Neuronal stem cell (in vitro differentiated cells): ENCODE measurements at regions not wholly inside any gene's neighbourhood (a gene's known extent, or its start where the extent isn't known, plus 50 kb on each side); places are given as distances from the start of the nearest gene placed in this dataset.
"Not testable (repeated sequence)": the region's sequence is repeated elsewhere in the genome, so short reads cannot be mapped to it uniquely, and the experiment has no call there.

Experiments
- DNase-seq: peaks from one replicate; pipeline ENCODE4 v3.0.0-alpha.2; 2013; ENCODE audit warnings: low spot score
- H2AFZ ChIP-seq: one replicate; pipeline ENCODE4 v1.6.1; 2013; ENCODE audit warnings: mild to moderate bottlenecking, low read length, inconsistent platforms
- H2AK5ac ChIP-seq: 2 replicates; pipeline ENCODE4 v1.6.1; 2013; ENCODE audit warnings: low read depth, mild to moderate bottlenecking, inconsistent platforms, low read length, moderate library complexity, mixed read lengths
- H2BK120ac ChIP-seq: 2 replicates; pipeline ENCODE4 v1.6.1; 2013; ENCODE audit warnings: low read depth, mild to moderate bottlenecking, inconsistent platforms, low read length, moderate library complexity, mixed read lengths
- H2BK12ac ChIP-seq: one replicate; pipeline ENCODE4 v1.6.1; 2013; ENCODE audit warnings: low read length, inconsistent platforms
- H2BK15ac ChIP-seq: 2 replicates; pipeline ENCODE4 v1.6.1; 2013; ENCODE audit warnings: mild to moderate bottlenecking, low read length, inconsistent platforms, mixed read lengths
- H2BK5ac ChIP-seq: one replicate; pipeline ENCODE4 v1.6.1; 2013; ENCODE audit warnings: inconsistent platforms, mild to moderate bottlenecking, low read length, moderate library complexity
- H3K14ac ChIP-seq: one replicate; pipeline ENCODE4 v1.6.1; 2013; ENCODE audit warnings: low read length, inconsistent platforms
- H3K18ac ChIP-seq: 2 replicates; pipeline ENCODE4 v1.6.1; 2013; ENCODE audit warnings: low read length, inconsistent platforms
- H3K23ac ChIP-seq: 2 replicates; pipeline ENCODE4 v1.6.1; 2013; ENCODE audit warnings: low read depth, mild to moderate bottlenecking, mixed read lengths, low read length, inconsistent platforms; ENCODE audit not compliant: poor library complexity
- H3K27ac ChIP-seq: replicated peaks from 3 replicates; pipeline ENCODE4 v1.5.1; 2013; ENCODE audit warnings: low read length, inconsistent platforms
- H3K27me3 ChIP-seq, 3 experiments: 2 replicates each; pipeline ENCODE4 v1.6.1; 2013; ENCODE audit warnings: low read length in 3 of 3, mild to moderate bottlenecking in 2 of 3, inconsistent platforms in 1 of 3, low read depth in 1 of 3, mixed read lengths in 1 of 3, moderate library complexity in 1 of 3; ENCODE audit not compliant: control insufficient read depth in 3 of 3, insufficient read depth in 3 of 3
- H3K36me3 ChIP-seq, 2 donors: replicated peaks in 1 of 2; 2 replicates each; pipeline ENCODE4 v1.6.1; 2013; ENCODE audit warnings: low read length in 2 of 2; ENCODE audit not compliant: control insufficient read depth in 2 of 2, insufficient read depth in 2 of 2
- H3K4ac ChIP-seq: 2 replicates; pipeline ENCODE4 v1.6.1; 2013; ENCODE audit warnings: inconsistent platforms, mild to moderate bottlenecking, low read length, moderate library complexity
- H3K4me1 ChIP-seq, 2 donors: 1 replicate in 1 of 2; 2 replicates in 1 of 2; pipeline ENCODE4 v1.6.1; 2013; ENCODE audit warnings: low read length in 2 of 2, low read depth in 1 of 2; ENCODE audit not compliant: control insufficient read depth in 2 of 2, insufficient read depth in 1 of 2
- H3K4me2 ChIP-seq: one replicate; pipeline ENCODE4 v1.6.1; 2013; ENCODE audit warnings: mild to moderate bottlenecking, low read length, inconsistent platforms; ENCODE audit not compliant: insufficient read depth, poor library complexity, severe bottlenecking
- H3K4me3 ChIP-seq, 2 donors: 2 replicates each; pipeline ENCODE4 v1.5.1; 2013; ENCODE audit warnings: low read length in 2 of 2, mild to moderate bottlenecking in 2 of 2, inconsistent platforms in 1 of 2, moderate library complexity in 1 of 2
- H3K79me1 ChIP-seq: one replicate; pipeline ENCODE4 v1.6.1; 2013; ENCODE audit warnings: low read depth, mild to moderate bottlenecking, inconsistent platforms, low read length, moderate library complexity
- H3K9ac ChIP-seq: one replicate; pipeline ENCODE4 v1.6.1; 2013; ENCODE audit warnings: mild to moderate bottlenecking, low read depth, low read length, inconsistent platforms; ENCODE audit not compliant: poor library complexity
- H3K9me3 ChIP-seq, 2 donors: replicated peaks in 1 of 2; 2 replicates each; pipeline versions ENCODE3 to v1.6.1; 2013; ENCODE audit warnings: low read length in 2 of 2, mild to moderate bottlenecking in 2 of 2, inconsistent platforms in 1 of 2, low read depth in 1 of 2, mixed read lengths in 1 of 2, moderate library complexity in 1 of 2; ENCODE audit not compliant: control insufficient read depth in 2 of 2, insufficient read depth in 1 of 2
- H4K8ac ChIP-seq: one replicate; pipeline ENCODE4 v1.6.1; 2013; ENCODE audit warnings: low read depth, mild to moderate bottlenecking, inconsistent platforms, low read length, moderate library complexity
- H4K91ac ChIP-seq: one replicate; pipeline ENCODE4 v1.6.1; 2013; ENCODE audit warnings: low read length, low read depth, mild to moderate bottlenecking, inconsistent platforms; ENCODE audit not compliant: poor library complexity
- WGBS, 2 donors: extraction: QIAGEN DNeasy Blood & Tissue Kit; methylation state at CpG; one replicate each; pipeline ENCODE4 v1.1.7; 2013; ENCODE audit warnings: missing lambda C conversion rate in 2 of 2, mixed read lengths in 1 of 2; ENCODE audit not compliant: insufficient read length in 2 of 2, insufficient replicate concordance in 1 of 2; ENCODE audit errors: extremely low coverage in 2 of 2; 5-methylcytosine and 5-hydroxymethylcytosine counted together

DNA sequence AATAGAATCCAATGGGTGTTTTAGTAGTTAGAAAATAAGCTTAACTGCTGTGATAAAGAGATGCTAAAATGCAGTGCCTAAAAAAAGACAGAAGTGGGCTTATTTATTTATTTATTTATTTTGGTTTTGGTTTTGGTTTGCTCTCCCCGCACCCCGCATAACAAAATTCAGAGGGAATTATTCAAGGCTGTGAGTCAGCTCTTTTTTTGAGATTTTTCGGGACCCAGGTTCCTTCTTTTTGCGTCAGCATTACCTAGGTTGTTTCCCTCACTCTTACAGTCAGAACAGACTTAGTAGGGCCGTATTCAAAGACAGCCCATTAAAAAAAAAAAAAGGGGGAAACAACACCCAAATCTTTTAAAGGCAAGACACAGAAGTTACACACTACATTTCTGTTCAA, 1495.5 kb upstream of the ADGRL3 start:
- Histone ChIP-seq H3K27me3 (no peaks in the 10 kb centered on the region), H3K14ac (no peak overlapping the region), H2AK5ac (no peak overlapping the region), H2BK15ac (no peak overlapping the region), H3K9ac (no peak overlapping the region), H4K91ac (no peak overlapping the region), H3K23ac (no peak overlapping the region), H3K18ac (no peak overlapping the region), H2BK120ac (no peak overlapping the region), H2AFZ (no peak overlapping the region), H3K27ac (no peak overlapping the region), H2BK5ac (no peak overlapping the region), H3K4me3 (no peak overlapping the region), H3K4me1 (no peaks in the 10 kb centered on the region), H3K4me2 (no peak overlapping the region), H3K9me3 (no peaks in the 10 kb centered on the region), H2BK12ac (no peak overlapping the region), H3K4ac (no peak overlapping the region), H3K79me1 (no peaks in the 10 kb centered on the region), H4K8ac (no peak overlapping the region), H3K36me3 (no peaks in the 10 kb centered on the region)
- no peak for DNase-seq
- no CpG with 5 or more reads among the region's 5 CpGs for WGBS, 2 donors

GRCh38 chr4:59712470-59712869, 1487.7 kb upstream of the ADGRL3 start:
- H3K18ac ChIP-seq, result no peak overlapping the region
- H3K4me1 ChIP-seq, result no peaks in the 10 kb centered on the region
- no peak overlapping the region for H2AK5ac ChIP-seq
- no peak overlapping the region for H2BK5ac ChIP-seq
- no peak overlapping the region for H3K14ac ChIP-seq
- no peak overlapping the region for H3K4me3 ChIP-seq
- H3K27ac ChIP-seq, result no peak overlapping the region
- no peak for DNase-seq
- H3K27me3 ChIP-seq, result no peaks in the 10 kb centered on the region
- H3K9me3 ChIP-seq, result no peaks in the 10 kb centered on the region
- no CpG with 5 or more reads among the region's 1 CpG for WGBS, 2 donors
- no peak overlapping the region for H3K4ac ChIP-seq
- no peak overlapping the region for H4K8ac ChIP-seq
- no peaks in the 10 kb centered on the region for H3K79me1 ChIP-seq
- H3K23ac ChIP-seq, result no peak overlapping the region
- H2AFZ ChIP-seq, result no peak overlapping the region
- H2BK120ac ChIP-seq, result no peak overlapping the region
- H3K36me3 ChIP-seq, result no peaks in the 10 kb centered on the region
- H3K9ac ChIP-seq, result no peak overlapping the region
- no peak overlapping the region for H2BK12ac ChIP-seq
- no peak overlapping the region for H4K91ac ChIP-seq
- H2BK15ac ChIP-seq, result no peak overlapping the region
- H3K4me2 ChIP-seq, result no peak overlapping the region

DNA sequence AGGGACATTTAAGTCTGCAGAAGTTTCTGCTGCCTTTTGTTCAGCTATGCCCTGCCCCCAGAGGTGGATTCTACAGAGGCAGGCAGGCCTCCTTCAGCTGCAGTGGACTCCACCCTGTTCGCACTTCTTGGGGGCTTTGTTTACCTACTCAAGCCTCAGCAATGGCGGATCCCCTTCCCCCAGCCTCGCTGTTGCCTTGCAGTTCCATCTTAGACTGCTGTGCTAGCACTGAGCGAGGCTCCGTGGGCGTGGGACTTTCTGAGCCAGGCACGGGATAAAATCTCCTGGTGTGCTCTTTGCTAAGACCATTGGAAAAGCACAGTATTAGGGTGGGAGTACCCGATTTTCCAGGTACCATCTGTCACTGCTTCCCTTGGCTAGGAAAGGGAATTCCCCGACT, 1475.8 kb upstream of the ADGRL3 start:
- not testable (repeated sequence) for H4K91ac ChIP-seq, H2BK5ac ChIP-seq, H3K14ac ChIP-seq, H3K4me3 ChIP-seq, H3K9me3 ChIP-seq, H3K4me2 ChIP-seq, H2BK15ac ChIP-seq, H2AFZ ChIP-seq, H3K36me3 ChIP-seq, H4K8ac ChIP-seq, H3K4ac ChIP-seq, H3K27ac ChIP-seq, H2BK12ac ChIP-seq, H3K9ac ChIP-seq, H3K27me3 ChIP-seq, DNase-seq, H2BK120ac ChIP-seq, H2AK5ac ChIP-seq, H3K4me1 ChIP-seq, H3K18ac ChIP-seq, H3K79me1 ChIP-seq, H3K23ac ChIP-seq
- no CpG with 5 or more reads among the region's 9 CpGs for WGBS, 2 donors

GRCh38 chr4:59727745-59728144, 1472.4 kb upstream of the ADGRL3 start:
- Histone ChIP-seq H3K23ac (no peak overlapping the region), H2BK15ac (no peak overlapping the region), H2BK5ac (no peak overlapping the region), H3K27me3 (no peaks in the 10 kb centered on the region), H2AK5ac (no peak overlapping the region), H3K4me2 (no peak overlapping the region), H3K9me3 (peaks cover 0 to 2% of the 10 kb centered on the region in 2 donors), H2BK120ac (no peak overlapping the region), H3K4ac (no peak overlapping the region), H3K18ac (no peak overlapping the region), H2AFZ (no peak overlapping the region), H3K36me3 (no peaks in the 10 kb centered on the region), H3K79me1 (no peaks in the 10 kb centered on the region), H4K8ac (no peak overlapping the region), H4K91ac (no peak overlapping the region), H3K9ac (no peak overlapping the region), H2BK12ac (no peak overlapping the region), H3K4me1 (no peaks in the 10 kb centered on the region), H3K4me3 (no peak overlapping the region), H3K27ac (no peak overlapping the region), H3K14ac (no peak overlapping the region)
- WGBS, 2 donors, result no CpG with 5 or more reads among the region's 1 CpG
- no peak for DNase-seq
